Fibroblast of pulmonary artery (primary cell): ENCODE measurements at regions not wholly inside any gene's neighbourhood (a gene's known extent, or its start where the extent isn't known, plus 50 kb on each side); places are given as distances from the start of the nearest gene placed in this dataset.

ENCODE experiments used
- DNase-seq: peaks from one replicate; pipeline ENCODE4 v3.0.0-alpha.2; 2010; ENCODE audit warnings: low read depth
- H3K4me3 ChIP-seq: replicated peaks from 2 replicates; pipeline ENCODE4 v1.5.1; 2011; ENCODE audit warnings: low read depth, mild to moderate bottlenecking, control low read depth, low read length, moderate library complexity
- TF ChIP-seq, protein P1 (sequence below): IDR thresholded peaks from 2 replicates; pipeline ENCODE4 v1.5.1; 2011; ENCODE audit warnings: mild to moderate bottlenecking, control low read depth, low read length, inconsistent platforms; ENCODE audit errors: missing control alignments

DNA sequence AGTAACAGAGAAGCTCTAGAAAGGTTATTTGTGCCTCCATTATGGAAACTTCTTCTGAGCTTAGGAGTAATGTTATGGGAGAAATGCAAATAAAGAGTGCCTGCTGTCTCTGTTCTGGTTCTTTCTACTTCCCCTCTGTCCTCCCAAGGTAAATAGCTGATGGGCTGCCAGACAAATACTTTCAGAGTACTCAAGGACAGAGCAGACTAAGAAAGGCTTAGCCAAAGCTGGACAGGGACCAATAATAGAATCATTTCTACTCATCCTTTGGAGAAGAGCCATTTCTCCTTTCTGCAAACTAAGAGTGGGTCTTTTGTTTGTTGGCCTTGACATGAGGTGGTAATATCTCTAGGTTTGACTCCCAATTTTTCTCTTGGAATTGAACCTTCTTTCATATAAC lies 136.1 kb downstream of the MID1IP1 start:
- TF ChIP-seq, protein P1, sequence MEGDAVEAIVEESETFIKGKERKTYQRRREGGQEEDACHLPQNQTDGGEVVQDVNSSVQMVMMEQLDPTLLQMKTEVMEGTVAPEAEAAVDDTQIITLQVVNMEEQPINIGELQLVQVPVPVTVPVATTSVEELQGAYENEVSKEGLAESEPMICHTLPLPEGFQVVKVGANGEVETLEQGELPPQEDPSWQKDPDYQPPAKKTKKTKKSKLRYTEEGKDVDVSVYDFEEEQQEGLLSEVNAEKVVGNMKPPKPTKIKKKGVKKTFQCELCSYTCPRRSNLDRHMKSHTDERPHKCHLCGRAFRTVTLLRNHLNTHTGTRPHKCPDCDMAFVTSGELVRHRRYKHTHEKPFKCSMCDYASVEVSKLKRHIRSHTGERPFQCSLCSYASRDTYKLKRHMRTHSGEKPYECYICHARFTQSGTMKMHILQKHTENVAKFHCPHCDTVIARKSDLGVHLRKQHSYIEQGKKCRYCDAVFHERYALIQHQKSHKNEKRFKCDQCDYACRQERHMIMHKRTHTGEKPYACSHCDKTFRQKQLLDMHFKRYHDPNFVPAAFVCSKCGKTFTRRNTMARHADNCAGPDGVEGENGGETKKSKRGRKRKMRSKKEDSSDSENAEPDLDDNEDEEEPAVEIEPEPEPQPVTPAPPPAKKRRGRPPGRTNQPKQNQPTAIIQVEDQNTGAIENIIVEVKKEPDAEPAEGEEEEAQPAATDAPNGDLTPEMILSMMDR, result no peak
- no peak for DNase-seq
- no peak overlapping the region for H3K4me3 ChIP-seq

DNA sequence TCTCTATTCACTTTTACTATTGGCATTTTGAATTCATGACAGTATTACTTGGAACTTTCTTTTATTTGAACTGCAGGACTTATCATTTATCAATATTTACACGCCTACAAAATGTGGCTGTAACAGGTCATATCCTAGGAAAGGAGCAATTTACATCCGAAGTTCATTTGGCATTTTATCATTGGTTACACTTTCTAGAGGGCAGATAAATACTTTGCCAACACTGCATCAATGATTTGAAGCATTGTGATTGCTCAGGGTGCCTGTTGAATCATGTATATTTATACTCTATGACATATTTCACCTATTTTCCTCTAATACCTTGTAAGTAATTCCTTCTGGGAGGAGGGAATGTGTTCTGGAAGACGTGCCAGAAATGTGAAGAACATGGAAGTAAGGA lies 136.7 kb downstream of the MID1IP1 start:
- DNase-seq, result no peak
- H3K4me3 ChIP-seq, result no peak overlapping the region
- TF ChIP-seq, protein P1, result no peak

DNA sequence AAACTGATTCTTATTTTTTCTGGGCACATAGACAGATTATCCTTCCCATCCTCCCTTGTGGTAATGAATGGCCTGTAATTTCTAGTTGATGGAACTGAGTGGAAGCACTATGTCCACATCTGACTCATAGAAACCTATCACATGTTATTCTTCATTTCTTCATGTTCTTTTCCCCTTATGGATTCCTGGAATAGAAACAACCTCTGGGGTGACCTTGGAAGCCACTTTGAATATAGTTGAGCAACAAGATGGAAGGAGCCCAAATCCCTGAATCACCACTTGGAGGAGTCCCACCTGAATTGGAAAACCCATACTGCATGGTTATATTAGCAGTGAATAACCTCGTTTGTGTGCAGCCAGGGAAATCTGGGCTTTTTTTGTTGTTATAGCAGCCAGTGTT lies 137.8 kb downstream of the MID1IP1 start:
- TF ChIP-seq, protein P1, result no peak
- H3K4me3 ChIP-seq, result no peak overlapping the region
- DNase-seq, result peak; percentile 87

DNA sequence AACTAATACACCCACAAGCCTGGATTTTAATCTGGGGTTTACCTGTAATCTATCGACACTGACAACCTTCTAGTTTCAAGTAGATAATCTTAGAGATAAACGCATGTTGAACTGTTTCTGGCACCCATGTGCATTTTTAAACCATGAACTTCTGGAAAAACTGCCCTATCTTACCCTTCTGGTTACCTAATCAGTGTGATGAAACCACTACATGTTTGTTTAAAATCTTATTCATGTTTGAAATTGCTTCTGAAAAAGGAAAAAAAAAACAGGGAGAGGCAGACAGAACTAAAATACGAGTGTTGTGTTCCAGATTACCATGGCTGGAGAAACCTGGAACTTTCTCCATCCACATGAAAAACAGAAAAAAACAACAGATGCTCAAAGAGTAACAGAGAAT lies 139.3 kb downstream of the MID1IP1 start:
- TF ChIP-seq, protein P1, result no peak
- DNase-seq, result peak; percentile 28
- no peak overlapping the region for H3K4me3 ChIP-seq

DNA sequence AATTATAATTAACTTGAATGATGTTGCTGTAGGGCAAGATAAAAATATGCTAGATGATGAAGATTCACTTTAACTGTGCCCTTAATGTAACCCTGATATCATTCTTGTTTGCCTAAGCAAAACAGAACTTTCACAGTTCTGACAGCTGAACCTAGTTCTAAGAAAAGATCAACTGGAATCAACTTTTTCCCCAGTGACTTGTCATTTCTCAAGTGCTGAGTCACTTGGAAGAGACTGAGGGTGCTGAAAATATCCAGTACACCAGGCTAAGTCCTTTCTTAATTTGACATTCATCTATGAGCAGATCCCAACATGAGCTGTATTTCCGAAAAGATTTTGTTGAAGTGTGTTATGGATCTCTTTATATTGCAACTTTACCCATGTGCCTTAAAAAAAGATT lies 140.4 kb downstream of the MID1IP1 start:
- peak; percentile 17 for DNase-seq
- H3K4me3 ChIP-seq, result no peak overlapping the region
- TF ChIP-seq, protein P1, result no peak

DNA sequence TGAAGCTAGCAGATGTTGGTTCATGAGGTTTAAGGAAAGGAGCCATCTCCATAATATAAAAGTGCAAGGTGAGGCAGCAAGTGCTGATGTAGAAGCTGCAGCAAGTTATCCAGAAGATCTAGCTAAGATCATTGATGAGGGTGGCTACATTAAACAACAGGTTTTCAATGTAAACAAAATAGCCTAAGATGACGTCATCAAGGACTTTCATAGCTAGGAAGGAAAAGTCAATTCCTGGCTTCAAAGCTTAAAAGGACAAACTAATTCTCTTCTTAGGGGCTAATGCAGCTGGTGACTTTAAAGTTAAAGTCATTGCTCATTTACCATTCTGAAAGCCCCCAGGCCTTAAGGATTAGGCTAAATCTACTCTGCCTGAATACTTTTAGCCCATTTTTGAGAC lies 141.9 kb downstream of the MID1IP1 start:
- no peak for DNase-seq
- TF ChIP-seq, protein P1, result no peak
- H3K4me3 ChIP-seq, result no peak overlapping the region

DNA sequence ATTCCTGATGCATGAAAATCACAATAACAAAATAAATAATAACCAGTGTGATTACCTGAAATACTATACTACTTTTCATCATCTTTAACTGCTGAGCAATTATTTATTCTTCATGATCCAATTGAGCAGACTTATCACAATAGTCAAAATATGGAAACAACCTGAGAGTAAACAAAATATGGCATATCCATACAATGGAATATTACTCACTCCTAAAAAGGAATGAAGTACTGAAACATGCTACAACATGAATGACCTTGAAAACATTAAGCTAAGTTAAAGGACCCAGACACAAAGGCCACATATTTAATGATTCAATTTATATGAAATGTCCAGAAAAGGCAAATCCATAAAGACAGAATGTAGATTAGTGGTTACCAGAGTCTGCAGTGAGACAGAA lies 146.8 kb downstream of the MID1IP1 start:
- DNase-seq, result no peak
- no peak overlapping the region for H3K4me3 ChIP-seq
- TF ChIP-seq, protein P1, result no peak
